AG09319 (cell line): ENCODE measurements at regions not wholly inside any gene's neighbourhood (a gene's known extent, or its start where the extent isn't known, plus 50 kb on each side); places are given as distances from the start of the nearest gene placed in this dataset.

Experiments
- DNase-seq: peaks from one replicate; pipeline ENCODE4 v3.0.0-alpha.2; 2010; ENCODE audit warnings: low read depth; ENCODE audit errors: extremely low read depth
- CTCF ChIP-seq: IDR thresholded peaks from 2 replicates; pipeline ENCODE4 v1.5.1; 2011; ENCODE audit warnings: low read depth, mild to moderate bottlenecking, inconsistent platforms, low read length, moderate library complexity

- DNase-seq, result no peak
- no peak for TF ChIP-seq CTCF
Observed at GRCh38 chr18:61694236-61694635, 198.6 kb downstream of the RNF152 start.

GRCh38 chr18:61690418-61691138 lies 202.2 kb downstream of the RNF152 start:
- no peak for TF ChIP-seq CTCF
- DNase-seq, result no peak

- TF ChIP-seq CTCF, result no peak
- DNase-seq, result no peak
Observed at GRCh38 chr18:61687317-61687716, 205.5 kb downstream of the RNF152 start.

GRCh38 chr18:61683856-61684255 lies 209.0 kb downstream of the RNF152 start:
- no peak for DNase-seq
- TF ChIP-seq CTCF, result no peak

GRCh38 chr18:61681065-61681464 lies 211.7 kb downstream of the RNF152 start:
- no peak for TF ChIP-seq CTCF
- no peak for DNase-seq

GRCh38 chr18:61679836-61680235 lies 213.0 kb downstream of the RNF152 start:
- DNase-seq, result no peak
- TF ChIP-seq CTCF, result no peak

- no peak for DNase-seq
Observed at GRCh38 chr18:61677435-61677970, 215.3 kb downstream of the RNF152 start.

More at GRCh38 chr18:61677435-61677970, 215.3 kb downstream of the RNF152 start:
- no peak for TF ChIP-seq CTCF
